Stimulated activated CD4-positive, alpha-beta T cell treated with anti-CD3 and anti-CD28 coated beads, Interleukin-15, amount 100 ng/mL, for 24 hours (primary cell): ENCODE measurements at regions not wholly inside any gene's neighbourhood (a gene's known extent, or its start where the extent isn't known, plus 50 kb on each side); places are given as distances from the start of the nearest gene placed in this dataset.

ENCODE experiments used
- DNase-seq: peaks from one replicate; pipeline ENCODE4 v3.0.0-alpha.2; 2020

GRCh38 chr13:52975969-52976368 lies 52.6 kb upstream of the OLFM4 start:
- DNase-seq, result no peak

GRCh38 chr13:52975161-52975560 lies 53.5 kb upstream of the OLFM4 start:
- no peak for DNase-seq

- no peak for DNase-seq
Measured at GRCh38 chr13:52974711-52975110, 53.9 kb upstream of the OLFM4 start.

- DNase-seq, result no peak
Measured at GRCh38 chr13:52969373-52969772, 59.2 kb upstream of the OLFM4 start.

GRCh38 chr13:52968074-52968700 lies 60.4 kb upstream of the OLFM4 start:
- DNase-seq, result peak; percentile 72

GRCh38 chr13:52961987-52962386 lies 66.6 kb upstream of the OLFM4 start:
- no peak for DNase-seq

GRCh38 chr13:52961256-52961910 lies 67.2 kb upstream of the OLFM4 start:
- DNase-seq, result no peak

GRCh38 chr13:52955472-52955874 lies 73.1 kb upstream of the OLFM4 start:
- DNase-seq, result no peak

- DNase-seq, result no peak
Measured at GRCh38 chr13:52954838-52955237, 73.8 kb upstream of the OLFM4 start.

- DNase-seq, result no peak
Measured at GRCh38 chr13:52950436-52950956, 78.1 kb upstream of the OLFM4 start.

GRCh38 chr13:52949742-52950141 lies 78.9 kb upstream of the OLFM4 start:
- no peak for DNase-seq

- DNase-seq, result no peak
Measured at GRCh38 chr13:52949044-52949443, 79.6 kb upstream of the OLFM4 start.

GRCh38 chr13:52947921-52948373 lies 80.7 kb upstream of the OLFM4 start:
- DNase-seq, result no peak

- no peak for DNase-seq
Measured at GRCh38 chr13:52945348-52945747, 83.3 kb upstream of the OLFM4 start.

- DNase-seq, result no peak
Measured at GRCh38 chr13:52944697-52945096, 83.9 kb upstream of the OLFM4 start.

- DNase-seq, result no peak
Measured at GRCh38 chr13:52938065-52938464, 89.6 kb upstream of the PCDH8 start.

- no peak for DNase-seq
Measured at GRCh38 chr13:52936806-52937205, 88.4 kb upstream of the PCDH8 start.

GRCh38 chr13:52934258-52934657 lies 85.8 kb upstream of the PCDH8 start:
- no peak for DNase-seq

- no peak for DNase-seq
Measured at GRCh38 chr13:52933547-52934210, 85.2 kb upstream of the PCDH8 start.

GRCh38 chr13:52933099-52933498 lies 84.7 kb upstream of the PCDH8 start:
- no peak for DNase-seq

GRCh38 chr13:52932649-52933048 lies 84.2 kb upstream of the PCDH8 start:
- no peak for DNase-seq

- DNase-seq, result no peak
Measured at GRCh38 chr13:52931539-52932431, 83.3 kb upstream of the PCDH8 start.

- no peak for DNase-seq
Measured at GRCh38 chr13:52931131-52931530, 82.7 kb upstream of the PCDH8 start.
